BLaER1 treated with 17β-estradiol and CSF1 and Interleukin-3, amounts not matched to agents 10 nM and 100 nM (cell line): ENCODE measurements at regions not wholly inside any gene's neighbourhood (a gene's known extent, or its start where the extent isn't known, plus 50 kb on each side); places are given as distances from the start of the nearest gene placed in this dataset.
A peak's percentile ranks its signal among the peaks of the same experiment; 100 is the strongest.

ENCODE experiments used
- H3K27ac ChIP-seq, 11 experiments: shearing (Covaris generic); formaldehyde crosslinking; 2 replicates each; pipeline ENCODE4 v1.8.1; 2022
- H3K27me3 ChIP-seq, 11 experiments: shearing (Covaris generic); formaldehyde crosslinking; 2 replicates each; pipeline ENCODE4 v1.8.1; 2022
- H3K36me3 ChIP-seq, 11 experiments: shearing (Covaris generic); formaldehyde crosslinking; 2 replicates each; pipeline ENCODE4 v1.8.1; 2022
- H3K4me1 ChIP-seq, 10 experiments: shearing (Covaris generic); formaldehyde crosslinking; 2 replicates each; pipeline ENCODE4 v1.8.1; 2022
- H3K4me2 ChIP-seq, 11 experiments: shearing (Covaris generic); formaldehyde crosslinking; 2 replicates each; pipeline ENCODE4 v1.8.1; 2022
- H3K4me3 ChIP-seq, 10 experiments: shearing (Covaris generic); formaldehyde crosslinking; 2 replicates each; pipeline ENCODE4 v1.8.1; 2022
- H3K9ac ChIP-seq, 11 experiments: shearing (Covaris generic); formaldehyde crosslinking; 2 replicates each; pipeline ENCODE4 v1.8.1; 2022
- H3K9me3 ChIP-seq, 11 experiments: shearing (Covaris generic); formaldehyde crosslinking; replicated peaks in 1 of 11; 2 replicates each; pipeline ENCODE4 v1.8.1; 2022
- H4K20me1 ChIP-seq, 11 experiments: shearing (Covaris generic); formaldehyde crosslinking; 2 replicates each; pipeline ENCODE4 v1.8.1; 2022
- Cebpa-rat ChIP-seq, 11 experiments: shearing (Covaris generic); IDR thresholded peaks; 2 replicates each; pipeline ENCODE4 v1.8.1; 2022

GRCh38 chr20:60579941-60580515, 621.8 kb downstream of the CDH26 start:
- H3K4me1 ChIP-seq, result peaks cover 0 to 18% (median 11%) of the 10 kb centered on the region in 10 experiments; a peak in 17 of 20 replicates
- no peak overlapping the region for H3K27ac ChIP-seq
- H3K36me3 ChIP-seq, result no peaks in the 10 kb centered on the region
- H3K27me3 ChIP-seq, result no peaks in the 10 kb centered on the region
- H3K4me3 ChIP-seq, result no peak overlapping the region
- no peak overlapping the region for H3K9ac ChIP-seq
- H3K9me3 ChIP-seq, result no peaks in the 10 kb centered on the region
- no peaks in the 10 kb centered on the region for H4K20me1 ChIP-seq
- peak overlapping the region in 9 of 11 experiments; percentile 14 to 73 (median 52); a peak in 16 of 22 replicates for H3K4me2 ChIP-seq
- no peak for TF ChIP-seq Cebpa-rat (IDR thresholded peaks at IDR 0.05)

GRCh38 chr20:60581606-60582115, 623.4 kb downstream of the CDH26 start:
- Histone ChIP-seq H3K4me3 (no peak overlapping the region), H3K4me2 (no peak overlapping the region), H3K27ac (no peak overlapping the region), H3K9me3 (no peaks in the 10 kb centered on the region), H3K36me3 (no peaks in the 10 kb centered on the region), H4K20me1 (no peaks in the 10 kb centered on the region), H3K4me1 (peaks cover 0 to 18% (median 11%) of the 10 kb centered on the region in 10 experiments; a peak in 17 of 20 replicates), H3K9ac (no peak overlapping the region), H3K27me3 (no peaks in the 10 kb centered on the region)
- TF ChIP-seq Cebpa-rat (IDR thresholded peaks at IDR 0.05), result no peak

GRCh38 chr20:60583741-60584140, 625.5 kb downstream of the CDH26 start:
- no peak overlapping the region for H3K4me3 ChIP-seq
- peaks cover 0 to 18% (median 11%) of the 10 kb centered on the region in 10 experiments; a peak in 17 of 20 replicates for H3K4me1 ChIP-seq
- H3K36me3 ChIP-seq, result no peaks in the 10 kb centered on the region
- no peaks in the 10 kb centered on the region for H3K9me3 ChIP-seq
- no peaks in the 10 kb centered on the region for H4K20me1 ChIP-seq
- no peak overlapping the region for H3K4me2 ChIP-seq
- H3K27me3 ChIP-seq, result no peaks in the 10 kb centered on the region
- TF ChIP-seq Cebpa-rat (IDR thresholded peaks at IDR 0.05), result no peak
- H3K27ac ChIP-seq, result no peak overlapping the region
- H3K9ac ChIP-seq, result no peak overlapping the region

- H3K4me1 ChIP-seq, result peaks cover 0 to 18% (median 11%) of the 10 kb centered on the region in 10 experiments; a peak in 17 of 20 replicates
- H3K4me2 ChIP-seq, result no peak overlapping the region
- H4K20me1 ChIP-seq, result no peaks in the 10 kb centered on the region
- H3K9ac ChIP-seq, result no peak overlapping the region
- no peaks in the 10 kb centered on the region for H3K27me3 ChIP-seq
- no peak overlapping the region for H3K27ac ChIP-seq
- H3K9me3 ChIP-seq, result no peaks in the 10 kb centered on the region
- no peak for TF ChIP-seq Cebpa-rat (IDR thresholded peaks at IDR 0.05)
- no peak overlapping the region for H3K4me3 ChIP-seq
- H3K36me3 ChIP-seq, result no peaks in the 10 kb centered on the region
Observed at GRCh38 chr20:60584221-60584620, 626.0 kb downstream of the CDH26 start.

- Histone ChIP-seq H3K9me3 (no peaks in the 10 kb centered on the region), H3K36me3 (no peaks in the 10 kb centered on the region), H4K20me1 (no peaks in the 10 kb centered on the region), H3K9ac (no peak overlapping the region), H3K4me3 (no peak overlapping the region), H3K4me2 (no peak overlapping the region), H3K27ac (no peak overlapping the region), H3K4me1 (peaks cover 0 to 7% (median under 1%) of the 10 kb centered on the region in 10 experiments; a peak in 7 of 20 replicates), H3K27me3 (no peaks in the 10 kb centered on the region)
- TF ChIP-seq Cebpa-rat (IDR thresholded peaks at IDR 0.05), result no peak
Observed at GRCh38 chr20:60585651-60586050, 627.4 kb downstream of the CDH26 start.

- TF ChIP-seq Cebpa-rat (IDR thresholded peaks at IDR 0.05), result no peak
Observed at GRCh38 chr20:60586269-60587050, 628.2 kb downstream of the CDH26 start.

GRCh38 chr20:60587986-60588385, 629.8 kb downstream of the CDH26 start:
- no peak for TF ChIP-seq Cebpa-rat (IDR thresholded peaks at IDR 0.05)
- Histone ChIP-seq H3K9me3 (no peaks in the 10 kb centered on the region), H4K20me1 (no peaks in the 10 kb centered on the region), H3K36me3 (no peaks in the 10 kb centered on the region), H3K27me3 (no peaks in the 10 kb centered on the region), H3K27ac (no peak overlapping the region), H3K4me2 (no peak overlapping the region), H3K4me3 (no peak overlapping the region), H3K9ac (no peak overlapping the region), H3K4me1 (peaks cover 0 to 4% (median 0%) of the 10 kb centered on the region in 10 experiments; a peak in 1 of 20 replicates)

More at GRCh38 chr20:60586269-60587050, 628.2 kb downstream of the CDH26 start:
- Histone ChIP-seq H3K9me3 (no peaks in the 10 kb centered on the region), H3K4me2 (no peak overlapping the region), H3K36me3 (no peaks in the 10 kb centered on the region), H3K27ac (no peak overlapping the region), H3K4me3 (no peak overlapping the region), H3K9ac (no peak overlapping the region), H4K20me1 (no peaks in the 10 kb centered on the region), H3K4me1 (peaks cover 0 to 5% (median 0%) of the 10 kb centered on the region in 10 experiments; a peak in 1 of 20 replicates), H3K27me3 (no peaks in the 10 kb centered on the region)

- Histone ChIP-seq H3K27me3 (no peaks in the 10 kb centered on the region), H3K9ac (no peak overlapping the region), H4K20me1 (no peaks in the 10 kb centered on the region), H3K4me1 (no peaks in the 10 kb centered on the region), H3K4me2 (no peak overlapping the region), H3K36me3 (no peaks in the 10 kb centered on the region), H3K4me3 (no peak overlapping the region), H3K27ac (no peak overlapping the region), H3K9me3 (no peaks in the 10 kb centered on the region)
- no peak for TF ChIP-seq Cebpa-rat (IDR thresholded peaks at IDR 0.05)
Observed at GRCh38 chr20:60589623-60590022, 631.4 kb downstream of the CDH26 start.

GRCh38 chr20:60591172-60591799, 633.1 kb downstream of the CDH26 start:
- H3K9ac ChIP-seq, result no peak overlapping the region
- H4K20me1 ChIP-seq, result no peaks in the 10 kb centered on the region
- no peak overlapping the region for H3K4me3 ChIP-seq
- H3K4me1 ChIP-seq, result no peaks in the 10 kb centered on the region
- H3K9me3 ChIP-seq, result no peaks in the 10 kb centered on the region
- no peaks in the 10 kb centered on the region for H3K36me3 ChIP-seq
- no peak for TF ChIP-seq Cebpa-rat (IDR thresholded peaks at IDR 0.05)
- no peaks in the 10 kb centered on the region for H3K27me3 ChIP-seq
- no peak overlapping the region for H3K27ac ChIP-seq
- no peak overlapping the region for H3K4me2 ChIP-seq
